ENCODE measurements at regions not wholly inside any gene's neighbourhood (a gene's known extent, or its start where the extent isn't known, plus 50 kb on each side); places are given as distances from the start of the nearest gene placed in this dataset.

- Histone ChIP-seq H3K79me2 (ENCODE audit: low read depth) (no peaks in the 10 kb centered on the region), H3K4me3 (no peak overlapping the region), H3K36me3 (no peaks in the 10 kb centered on the region), H3K27me3 (no peaks in the 10 kb centered on the region), H3K4me1 (no peaks in the 10 kb centered on the region), H3K9me3 (ENCODE audit: low read depth) (no peaks in the 10 kb centered on the region), H3K27ac (no peak overlapping the region), H3F3A (ENCODE audit: low read depth) (no peaks in the 10 kb centered on the region), H3K4me2 (no peak overlapping the region), H4K20me1 (ENCODE audit: low read depth) (no peaks in the 10 kb centered on the region), H2AFZ (replicated peaks) (no peak overlapping the region), H3K9ac (no peak overlapping the region)
- Mint-ChIP-seq H3K9me3 (peaks cover 13% of the 10 kb centered on the region), H3K36me3 (no peaks in the 10 kb centered on the region), H3K4me1 (peaks cover 10% of the 10 kb centered on the region), H3K4me3 (no peak overlapping the region), H3K27ac (no peak overlapping the region), H3K27me3 (ENCODE audit: insufficient read depth, low read depth) (peaks cover 2% of the 10 kb centered on the region)
- DNase-seq (ENCODE audit: low spot score) = no peak
- TF ChIP-seq EZH2phosphoT487 (IDR thresholded peaks at IDR 0.05) (no peak), EZH2 (IDR thresholded peaks at IDR 0.05) (no peak), CTCF (IDR thresholded peaks at IDR 0.05) (no peak)
Observed at GRCh38 chr16:47949714-47950113, 206.1 kb downstream of the ABCC12 start.

GRCh38 chr16:47949276-47949675 is 206.5 kb downstream of the ABCC12 start:
- H3F3A ChIP-seq (ENCODE audit: low read depth) = no peaks in the 10 kb centered on the region
- DNase-seq (ENCODE audit: low spot score) = no peak

GRCh38 chr16:47947723-47948122 is 208.1 kb downstream of the ABCC12 start:
- no peaks in the 10 kb centered on the region for H3K27me3 ChIP-seq
- H3K4me3 ChIP-seq = no peak overlapping the region
- no peak overlapping the region for H3K9ac ChIP-seq
- TF ChIP-seq CTCF (IDR thresholded peaks at IDR 0.05) (no peak), EZH2phosphoT487 (IDR thresholded peaks at IDR 0.05) (no peak), EZH2 (IDR thresholded peaks at IDR 0.05) (no peak)
- no peak overlapping the region for H3K4me3 Mint-ChIP-seq
- H3K4me1 Mint-ChIP-seq = peaks cover 8% of the 10 kb centered on the region
- peaks cover 13% of the 10 kb centered on the region for H3K9me3 Mint-ChIP-seq
- H3K79me2 ChIP-seq (ENCODE audit: low read depth) = no peaks in the 10 kb centered on the region
- no peak overlapping the region for H3K27ac Mint-ChIP-seq
- no peak for DNase-seq (ENCODE audit: low spot score)
- H3K9me3 ChIP-seq (ENCODE audit: low read depth) = no peaks in the 10 kb centered on the region
- H3F3A ChIP-seq (ENCODE audit: low read depth) = no peaks in the 10 kb centered on the region
- H3K36me3 Mint-ChIP-seq = no peaks in the 10 kb centered on the region
- no peak overlapping the region for H2AFZ ChIP-seq (replicated peaks)
- no peak overlapping the region for H3K4me2 ChIP-seq
- H3K4me1 ChIP-seq = no peaks in the 10 kb centered on the region
- H3K27me3 Mint-ChIP-seq (ENCODE audit: insufficient read depth, low read depth) = peaks cover 2% of the 10 kb centered on the region
- H4K20me1 ChIP-seq (ENCODE audit: low read depth) = no peaks in the 10 kb centered on the region
- no peaks in the 10 kb centered on the region for H3K36me3 ChIP-seq
- H3K27ac ChIP-seq = no peak overlapping the region

More at GRCh38 chr16:47949276-47949675, 206.5 kb downstream of the ABCC12 start:
- H3K4me1 Mint-ChIP-seq = peaks cover 10% of the 10 kb centered on the region
- Histone ChIP-seq H3K9me3 (ENCODE audit: low read depth) (no peaks in the 10 kb centered on the region), H3K4me1 (no peaks in the 10 kb centered on the region), H3K4me3 (no peak overlapping the region), H4K20me1 (ENCODE audit: low read depth) (no peaks in the 10 kb centered on the region), H3K9ac (no peak overlapping the region), H3K36me3 (no peaks in the 10 kb centered on the region), H3K4me2 (no peak overlapping the region), H3K27ac (no peak overlapping the region), H3K27me3 (no peaks in the 10 kb centered on the region), H2AFZ (replicated peaks) (no peak overlapping the region), H3K79me2 (ENCODE audit: low read depth) (no peaks in the 10 kb centered on the region)
- no peak overlapping the region for H3K4me3 Mint-ChIP-seq
- peaks cover 13% of the 10 kb centered on the region for H3K9me3 Mint-ChIP-seq
- TF ChIP-seq EZH2phosphoT487 (IDR thresholded peaks at IDR 0.05) (no peak), CTCF (IDR thresholded peaks at IDR 0.05) (no peak)
- H3K27me3 Mint-ChIP-seq (ENCODE audit: insufficient read depth, low read depth) = peaks cover 2% of the 10 kb centered on the region
- no peaks in the 10 kb centered on the region for H3K36me3 Mint-ChIP-seq
- H3K27ac Mint-ChIP-seq = no peak overlapping the region
